Trophoblast cell (in vitro differentiated cells and primary cell): ENCODE measurements at regions not wholly inside any gene's neighbourhood (a gene's known extent, or its start where the extent isn't known, plus 50 kb on each side); places are given as distances from the start of the nearest gene placed in this dataset.

Experiments
- DNase-seq, 2 donors: peaks; one replicate each; pipeline ENCODE4 v3.0.0-alpha.2; 2016
- H2AFZ ChIP-seq: 2 replicates; pipeline ENCODE4 v1.6.1; 2013; ENCODE audit warnings: low read length, moderate library complexity, mild to moderate bottlenecking; ENCODE audit not compliant: insufficient read depth, poor library complexity
- H2AK5ac ChIP-seq: 2 replicates; pipeline ENCODE4 v1.6.1; 2013; ENCODE audit warnings: mild to moderate bottlenecking, low read length
- H2BK120ac ChIP-seq: 2 replicates; pipeline ENCODE4 v1.6.1; 2013; ENCODE audit warnings: low read length, mild to moderate bottlenecking, moderate library complexity; ENCODE audit not compliant: insufficient read depth, poor library complexity
- H2BK12ac ChIP-seq: 2 replicates; pipeline ENCODE4 v1.6.1; 2013; ENCODE audit warnings: mild to moderate bottlenecking, low read length, moderate library complexity
- H2BK5ac ChIP-seq: 2 replicates; pipeline ENCODE4 v1.6.1; 2013; ENCODE audit warnings: low read length, low read depth, moderate library complexity, mild to moderate bottlenecking; ENCODE audit not compliant: poor library complexity
- H3K14ac ChIP-seq: 2 replicates; pipeline ENCODE4 v1.6.1; 2013; ENCODE audit warnings: mild to moderate bottlenecking, low read length
- H3K18ac ChIP-seq: 2 replicates; pipeline ENCODE4 v1.6.1; 2013; ENCODE audit warnings: mild to moderate bottlenecking, low read length
- H3K23ac ChIP-seq: 2 replicates; pipeline ENCODE4 v1.6.1; 2013; ENCODE audit warnings: low read length
- H3K27ac ChIP-seq: 2 replicates; pipeline ENCODE4 v1.5.1; 2013; ENCODE audit warnings: low read depth, mild to moderate bottlenecking, inconsistent platforms, low read length, moderate library complexity
- H3K27me3 ChIP-seq: 2 replicates; pipeline ENCODE4 v1.6.1; 2013; ENCODE audit warnings: inconsistent platforms, mild to moderate bottlenecking, low read length, moderate library complexity; ENCODE audit not compliant: insufficient read depth
- H3K36me3 ChIP-seq, 2 experiments: 1 replicate in 1 of 2; 2 replicates in 1 of 2; pipeline ENCODE4 v1.6.1; 2013; ENCODE audit warnings: low read length in 2 of 2, mild to moderate bottlenecking in 2 of 2, moderate library complexity in 1 of 2; ENCODE audit not compliant: insufficient read depth in 2 of 2, control insufficient read depth in 1 of 2
- H3K4ac ChIP-seq: 2 replicates; pipeline ENCODE4 v1.6.1; 2013; ENCODE audit warnings: low read depth, mild to moderate bottlenecking, low read length, moderate library complexity
- H3K4me1 ChIP-seq, 2 experiments: 1 replicate in 1 of 2; 2 replicates in 1 of 2; pipeline ENCODE4 v1.6.1; 2013; ENCODE audit warnings: low read length in 2 of 2, mild to moderate bottlenecking in 2 of 2, moderate library complexity in 1 of 2; ENCODE audit not compliant: insufficient read depth in 2 of 2, control insufficient read depth in 1 of 2
- H3K4me2 ChIP-seq: 2 replicates; pipeline ENCODE4 v1.6.1; 2013; ENCODE audit warnings: inconsistent platforms, mild to moderate bottlenecking, low read length, moderate library complexity
- H3K4me3 ChIP-seq: 2 replicates; pipeline ENCODE4 v1.5.1; 2013; ENCODE audit warnings: mild to moderate bottlenecking, low read depth, low read length, inconsistent platforms
- H3K79me1 ChIP-seq: one replicate; pipeline ENCODE4 v1.6.1; 2013; ENCODE audit warnings: low read length
- H3K79me2 ChIP-seq: 2 replicates; pipeline ENCODE4 v1.6.1; 2013; ENCODE audit warnings: low read length, mild to moderate bottlenecking; ENCODE audit not compliant: control insufficient read depth, insufficient read depth, poor library complexity
- H3K9ac ChIP-seq: 2 replicates; pipeline ENCODE4 v1.6.1; 2013; ENCODE audit warnings: mild to moderate bottlenecking, low read length
- H3K9me3 ChIP-seq: 2 replicates; pipeline ENCODE4 v1.6.1; 2013; ENCODE audit warnings: low read depth, mild to moderate bottlenecking, control low read depth, inconsistent platforms, low read length; ENCODE audit not compliant: insufficient read depth
- H4K12ac ChIP-seq: 2 replicates; pipeline ENCODE4 v1.6.1; 2013; ENCODE audit warnings: low read depth, mild to moderate bottlenecking, low read length, moderate library complexity
- H4K8ac ChIP-seq: 2 replicates; pipeline ENCODE4 v1.6.1; 2013; ENCODE audit warnings: low read depth, mild to moderate bottlenecking, low read length, moderate library complexity
- H4K91ac ChIP-seq: one replicate; pipeline ENCODE4 v1.6.1; 2013; ENCODE audit warnings: low read depth, mild to moderate bottlenecking, low read length, moderate library complexity
- WGBS: extraction: QIAGEN DNeasy Blood & Tissue Kit; methylation state at CpG from one replicate; pipeline ENCODE4 v1.1.7; 2013; ENCODE audit warnings: missing lambda C conversion rate; ENCODE audit not compliant: insufficient read length, insufficient coverage; ENCODE audit errors: extremely low coverage; 5-methylcytosine and 5-hydroxymethylcytosine counted together

DNA sequence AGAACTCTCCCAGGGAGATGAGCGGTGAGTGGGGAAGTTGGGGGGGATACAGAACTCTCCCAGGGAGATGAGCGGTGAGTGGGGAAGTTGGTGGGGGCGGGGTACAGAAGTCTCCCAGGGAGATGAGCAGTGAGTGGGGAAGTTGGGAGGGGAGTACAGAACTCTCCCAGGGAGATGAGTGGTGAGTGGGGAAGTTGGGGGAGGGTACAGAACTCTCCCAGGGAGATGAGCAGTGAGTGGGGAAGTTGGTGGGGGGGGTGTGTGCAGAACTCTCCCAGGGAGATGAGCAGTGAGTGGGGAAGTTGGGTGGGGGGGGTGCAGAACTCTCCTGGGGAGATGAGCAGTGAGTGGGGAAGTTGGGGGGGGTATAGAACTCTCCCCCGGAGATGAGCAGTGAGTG is 186.5 kb downstream of the SHANK2 start:
- no peak overlapping the region for H3K4me2 ChIP-seq
- H3K79me1 ChIP-seq: no peaks in the 10 kb centered on the region
- no peak overlapping the region for H3K9ac ChIP-seq
- H4K8ac ChIP-seq: no peak overlapping the region
- H2AFZ ChIP-seq: no peak overlapping the region
- H2AK5ac ChIP-seq: no peak overlapping the region
- H3K14ac ChIP-seq: no peak overlapping the region
- DNase-seq: no peak
- no peak overlapping the region for H3K18ac ChIP-seq
- no peak overlapping the region for H4K12ac ChIP-seq
- WGBS: no CpG with 5 or more reads among the region's 4 CpGs
- H3K4ac ChIP-seq: no peak overlapping the region
- H3K9me3 ChIP-seq: peaks cover 7% of the 10 kb centered on the region
- peaks cover 0 to 4% of the 10 kb centered on the region in 2 experiments for H3K4me1 ChIP-seq
- H3K27me3 ChIP-seq: no peaks in the 10 kb centered on the region
- H3K79me2 ChIP-seq: no peaks in the 10 kb centered on the region
- no peak overlapping the region for H2BK12ac ChIP-seq
- H3K36me3 ChIP-seq: no peaks in the 10 kb centered on the region
- H3K4me3 ChIP-seq: no peak overlapping the region
- no peak overlapping the region for H3K27ac ChIP-seq
- H3K23ac ChIP-seq: no peak overlapping the region
- H2BK5ac ChIP-seq: no peak overlapping the region
- no peak overlapping the region for H4K91ac ChIP-seq
- no peak overlapping the region for H2BK120ac ChIP-seq

DNA sequence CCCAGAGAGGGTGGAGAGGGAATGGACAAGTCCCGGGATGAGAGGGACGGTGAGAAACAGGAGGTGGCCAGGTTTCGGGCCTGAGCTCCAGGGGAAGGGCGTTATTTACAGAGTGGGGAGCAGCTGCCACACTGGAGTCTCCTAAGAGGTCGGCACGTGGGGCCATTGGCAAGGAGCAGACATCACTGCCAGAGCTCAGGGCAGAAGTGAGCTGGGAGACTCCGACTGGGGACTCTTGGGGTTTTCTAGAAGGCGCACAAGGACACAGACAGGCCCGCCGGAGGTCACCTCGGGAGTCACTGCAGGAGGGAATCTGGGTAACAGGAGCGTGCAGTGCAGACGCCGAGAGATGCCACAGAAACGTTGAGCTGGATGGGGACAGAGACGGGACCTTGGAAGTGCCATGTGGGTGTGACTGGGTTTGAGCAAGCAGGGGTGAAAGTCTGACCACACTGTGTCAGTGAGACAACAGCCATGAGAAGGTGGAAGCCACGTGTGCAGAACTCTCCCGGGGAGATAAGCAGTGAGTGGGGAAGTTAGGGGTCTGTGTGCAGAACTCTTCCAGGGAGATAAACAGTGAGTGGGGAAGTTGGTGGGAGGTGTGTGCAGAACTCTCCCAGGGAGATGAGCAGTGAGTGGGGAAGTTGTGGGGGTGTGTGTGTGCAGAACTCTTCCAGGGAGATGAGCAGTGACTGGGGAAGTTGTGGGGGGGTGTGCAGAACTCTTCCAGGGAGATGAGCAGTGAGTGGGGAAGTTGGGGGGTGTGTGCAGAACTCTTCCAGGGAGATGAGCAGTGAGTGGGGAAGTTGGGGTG is 187.5 kb downstream of the SHANK2 start:
- Histone ChIP-seq H2BK5ac (no peak overlapping the region), H3K4me3 (no peak overlapping the region), H3K18ac (no peak overlapping the region), H2AK5ac (no peak overlapping the region), H2BK12ac (no peak overlapping the region), H3K9me3 (peaks cover 7% of the 10 kb centered on the region), H4K91ac (no peak overlapping the region), H2AFZ (no peak overlapping the region), H3K4ac (no peak overlapping the region), H3K79me1 (no peaks in the 10 kb centered on the region), H4K12ac (no peak overlapping the region), H3K79me2 (no peaks in the 10 kb centered on the region), H3K9ac (no peak overlapping the region), H3K14ac (no peak overlapping the region), H3K23ac (no peak overlapping the region), H2BK120ac (no peak overlapping the region), H3K4me2 (no peak overlapping the region), H4K8ac (no peak overlapping the region), H3K27me3 (no peaks in the 10 kb centered on the region), H3K4me1 (peaks cover 0 to 4% of the 10 kb centered on the region in 2 experiments), H3K27ac (no peak overlapping the region), H3K36me3 (no peaks in the 10 kb centered on the region)
- DNase-seq: no peak
- no CpG with 5 or more reads among the region's 18 CpGs for WGBS

DNA sequence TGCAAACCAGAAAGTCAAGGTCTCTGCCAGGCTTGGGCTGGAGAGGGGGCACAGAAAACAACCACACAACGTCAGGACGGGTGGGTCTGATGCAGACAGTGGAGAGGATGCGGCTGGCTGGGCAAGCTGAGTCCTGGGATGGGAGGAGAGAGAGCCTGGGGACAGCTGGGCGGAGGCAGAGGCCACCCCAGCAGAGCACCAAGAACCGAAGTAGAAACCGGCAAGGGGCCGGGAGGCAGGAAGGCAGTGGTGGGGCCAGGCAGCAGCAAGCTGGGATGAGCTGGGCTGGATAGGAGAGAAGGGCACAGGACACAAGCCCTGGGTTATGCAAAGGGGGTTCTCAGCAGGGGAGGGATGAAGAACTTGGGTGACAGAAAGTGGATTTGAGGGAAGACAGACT is 188.2 kb downstream of the SHANK2 start:
- Histone ChIP-seq H4K91ac (no peak overlapping the region), H3K79me2 (no peaks in the 10 kb centered on the region), H3K9me3 (peaks cover 7% of the 10 kb centered on the region), H3K4ac (no peak overlapping the region), H4K12ac (no peak overlapping the region), H3K23ac (no peak overlapping the region), H3K36me3 (peaks cover 0 to 4% of the 10 kb centered on the region in 2 experiments), H2BK12ac (no peak overlapping the region), H3K79me1 (no peaks in the 10 kb centered on the region), H3K4me2 (no peak overlapping the region), H2BK5ac (no peak overlapping the region), H2AFZ (no peak overlapping the region), H3K18ac (no peak overlapping the region), H3K4me1 (peaks cover 0 to 4% of the 10 kb centered on the region in 2 experiments), H3K27ac (no peak overlapping the region), H4K8ac (no peak overlapping the region), H3K4me3 (no peak overlapping the region), H3K27me3 (no peaks in the 10 kb centered on the region), H3K9ac (no peak overlapping the region), H2AK5ac (no peak overlapping the region), H3K14ac (no peak overlapping the region), H2BK120ac (no peak overlapping the region)
- DNase-seq: no peak
- no CpG with 5 or more reads among the region's 7 CpGs for WGBS

DNA sequence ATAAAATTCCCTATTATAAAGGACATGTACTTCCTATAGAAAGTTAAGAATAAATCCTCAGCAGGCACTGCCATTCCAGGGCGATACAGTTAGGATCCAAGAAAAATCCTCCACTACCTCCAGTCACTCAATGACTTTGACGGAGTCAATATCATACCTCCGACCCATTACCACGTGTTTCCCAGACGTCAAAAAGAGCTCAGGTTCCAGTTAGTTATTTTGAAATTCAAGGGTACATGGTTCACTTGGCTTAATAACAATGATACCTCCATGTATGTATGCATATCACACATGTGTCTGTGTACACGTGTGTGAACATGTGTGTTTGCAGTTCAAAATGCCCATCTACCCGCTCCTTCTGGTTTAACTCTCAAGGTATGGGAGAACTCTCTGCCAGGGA is 189.2 kb downstream of the SHANK2 start:
- H3K18ac ChIP-seq: no peak overlapping the region
- no peak overlapping the region for H3K4ac ChIP-seq
- no peak overlapping the region for H2BK5ac ChIP-seq
- H2AK5ac ChIP-seq: no peak overlapping the region
- H3K27me3 ChIP-seq: no peaks in the 10 kb centered on the region
- no peak overlapping the region for H2AFZ ChIP-seq
- no peaks in the 10 kb centered on the region for H3K79me1 ChIP-seq
- no peak overlapping the region for H3K4me2 ChIP-seq
- H3K14ac ChIP-seq: no peak overlapping the region
- no peak overlapping the region for H4K12ac ChIP-seq
- H3K9ac ChIP-seq: no peak overlapping the region
- H3K4me1 ChIP-seq: peaks cover 0 to 4% of the 10 kb centered on the region in 2 experiments
- H3K27ac ChIP-seq: no peak overlapping the region
- H2BK12ac ChIP-seq: no peak overlapping the region
- DNase-seq: no peak
- WGBS: no CpG with 5 or more reads among the region's 7 CpGs
- no peak overlapping the region for H4K8ac ChIP-seq
- no peak overlapping the region for H3K23ac ChIP-seq
- H3K36me3 ChIP-seq: peaks cover 0 to 4% of the 10 kb centered on the region in 2 experiments
- H3K79me2 ChIP-seq: no peaks in the 10 kb centered on the region
- peaks cover 2% of the 10 kb centered on the region for H3K9me3 ChIP-seq
- no peak overlapping the region for H3K4me3 ChIP-seq
- no peak overlapping the region for H4K91ac ChIP-seq
- H2BK120ac ChIP-seq: no peak overlapping the region
